ENCODE measurements at regions not wholly inside any gene's neighbourhood (a gene's known extent, or its start where the extent isn't known, plus 50 kb on each side); places are given as distances from the start of the nearest gene placed in this dataset.
"Not testable (repeated sequence)": the region's sequence is repeated elsewhere in the genome, so short reads cannot be mapped to it uniquely, and the experiment has no call there.

GRCh38 chr10:8334631-8335030 is 280.1 kb downstream of the GATA3 start:
- Histone ChIP-seq H3K4me1 (ENCODE audit: insufficient read depth, low read length) (peaks cover 4% of the 10 kb centered on the region; the same call in 1 of the 2 replicates), H3K36me3 (ENCODE audit: insufficient read depth, low read depth, low read length) (no peaks in the 10 kb centered on the region), H3K4me3 (ENCODE audit: low read length) (no peak overlapping the region), H3K27ac (ENCODE audit: low read length) (no peak overlapping the region), H3K9ac (ENCODE audit: low read depth, low read length) (no peak overlapping the region), H3K9me3 (ENCODE audit: insufficient read depth, low read depth, low read length) (no peaks in the 10 kb centered on the region), H3K27me3 (ENCODE audit: insufficient read depth, low read length) (peaks cover 32% of the 10 kb centered on the region)

- Histone ChIP-seq H3K27ac (ENCODE audit: low read length) (no peak overlapping the region), H3K4me1 (ENCODE audit: insufficient read depth, low read length) (peaks cover 3% of the 10 kb centered on the region; the same call in 1 of the 2 replicates), H3K9ac (ENCODE audit: low read depth, low read length) (no peak overlapping the region), H3K9me3 (ENCODE audit: insufficient read depth, low read depth, low read length) (no peaks in the 10 kb centered on the region), H3K27me3 (ENCODE audit: insufficient read depth, low read length) (peaks cover 15% of the 10 kb centered on the region), H3K36me3 (ENCODE audit: insufficient read depth, low read depth, low read length) (no peaks in the 10 kb centered on the region), H3K4me3 (ENCODE audit: low read length) (no peak overlapping the region)
These were observed 282.3 kb downstream of the GATA3 start for GRCh38 chr10:8336629-8337331.

- no peak overlapping the region for H3K27ac ChIP-seq (ENCODE audit: low read length)
- H3K9me3 ChIP-seq (ENCODE audit: insufficient read depth, low read depth, low read length): no peaks in the 10 kb centered on the region
- H3K4me3 ChIP-seq (ENCODE audit: low read length): no peak overlapping the region
- no peaks in the 10 kb centered on the region for H3K36me3 ChIP-seq (ENCODE audit: insufficient read depth, low read depth, low read length)
- no peak overlapping the region for H3K9ac ChIP-seq (ENCODE audit: low read depth, low read length)
- H3K4me1 ChIP-seq (ENCODE audit: insufficient read depth, low read length): no peaks in the 10 kb centered on the region
- H3K27me3 ChIP-seq (ENCODE audit: insufficient read depth, low read length): peaks cover 10% of the 10 kb centered on the region
These were observed 282.8 kb downstream of the GATA3 start for GRCh38 chr10:8337332-8337651.

- Histone ChIP-seq H3K9ac (ENCODE audit: low read depth, low read length) (no peak overlapping the region), H3K9me3 (ENCODE audit: insufficient read depth, low read depth, low read length) (no peaks in the 10 kb centered on the region), H3K4me1 (ENCODE audit: insufficient read depth, low read length) (no peaks in the 10 kb centered on the region), H3K36me3 (ENCODE audit: insufficient read depth, low read depth, low read length) (no peaks in the 10 kb centered on the region), H3K4me3 (ENCODE audit: low read length) (no peak overlapping the region), H3K27ac (ENCODE audit: low read length) (no peak overlapping the region), H3K27me3 (ENCODE audit: insufficient read depth, low read length) (no peaks in the 10 kb centered on the region)
These were observed 283.8 kb downstream of the GATA3 start for GRCh38 chr10:8338177-8338766.

GRCh38 chr10:8344756-8345155 is 290.3 kb downstream of the GATA3 start:
- no peaks in the 10 kb centered on the region; the same call in 1 of the 2 replicates for H3K9me3 ChIP-seq (ENCODE audit: insufficient read depth, low read depth, low read length)
- H3K27me3 ChIP-seq (ENCODE audit: insufficient read depth, low read length): no peaks in the 10 kb centered on the region
- no peak overlapping the region for H3K4me3 ChIP-seq (ENCODE audit: low read length)
- peaks cover 6% of the 10 kb centered on the region for H3K4me1 ChIP-seq (ENCODE audit: insufficient read depth, low read length)
- H3K9ac ChIP-seq (ENCODE audit: low read depth, low read length): no peak overlapping the region
- H3K36me3 ChIP-seq (ENCODE audit: insufficient read depth, low read depth, low read length): no peaks in the 10 kb centered on the region
- no peak overlapping the region for H3K27ac ChIP-seq (ENCODE audit: low read length)

- no peaks in the 10 kb centered on the region for H3K27me3 ChIP-seq (ENCODE audit: insufficient read depth, low read length)
- H3K4me3 ChIP-seq (ENCODE audit: low read length): no peak overlapping the region
- peaks cover 6% of the 10 kb centered on the region for H3K4me1 ChIP-seq (ENCODE audit: insufficient read depth, low read length)
- no peak overlapping the region for H3K9ac ChIP-seq (ENCODE audit: low read depth, low read length)
- no peaks in the 10 kb centered on the region for H3K36me3 ChIP-seq (ENCODE audit: insufficient read depth, low read depth, low read length)
- H3K27ac ChIP-seq (ENCODE audit: low read length): no peak overlapping the region
- H3K9me3 ChIP-seq (ENCODE audit: insufficient read depth, low read depth, low read length): no peaks in the 10 kb centered on the region; the same call in 1 of the 2 replicates
These were observed 292.4 kb downstream of the GATA3 start for GRCh38 chr10:8346861-8347260.

GRCh38 chr10:8347614-8348013 is 293.1 kb downstream of the GATA3 start:
- not testable (repeated sequence) for H3K27ac ChIP-seq (ENCODE audit: low read length); H3K36me3 ChIP-seq (ENCODE audit: insufficient read depth, low read depth, low read length); H3K4me1 ChIP-seq (ENCODE audit: insufficient read depth, low read length); H3K4me3 ChIP-seq (ENCODE audit: low read length); H3K9me3 ChIP-seq (ENCODE audit: insufficient read depth, low read depth, low read length); H3K27me3 ChIP-seq (ENCODE audit: insufficient read depth, low read length); H3K9ac ChIP-seq (ENCODE audit: low read depth, low read length)

- Histone ChIP-seq H3K4me1 (ENCODE audit: insufficient read depth, low read length) (peaks cover 6% of the 10 kb centered on the region), H3K4me3 (ENCODE audit: low read length) (no peak overlapping the region), H3K9ac (ENCODE audit: low read depth, low read length) (no peak overlapping the region), H3K27me3 (ENCODE audit: insufficient read depth, low read length) (no peaks in the 10 kb centered on the region), H3K27ac (ENCODE audit: low read length) (no peak overlapping the region), H3K9me3 (ENCODE audit: insufficient read depth, low read depth, low read length) (no peaks in the 10 kb centered on the region), H3K36me3 (ENCODE audit: insufficient read depth, low read depth, low read length) (no peaks in the 10 kb centered on the region)
These were observed 295.2 kb downstream of the GATA3 start for GRCh38 chr10:8349610-8350249.

GRCh38 chr10:8350250-8350967 is 295.9 kb downstream of the GATA3 start:
- H3K4me3 ChIP-seq (ENCODE audit: low read length): no peak overlapping the region
- H3K36me3 ChIP-seq (ENCODE audit: insufficient read depth, low read depth, low read length): no peaks in the 10 kb centered on the region
- H3K9me3 ChIP-seq (ENCODE audit: insufficient read depth, low read depth, low read length): no peaks in the 10 kb centered on the region
- no peak overlapping the region for H3K27ac ChIP-seq (ENCODE audit: low read length)
- no peak overlapping the region for H3K9ac ChIP-seq (ENCODE audit: low read depth, low read length)
- H3K4me1 ChIP-seq (ENCODE audit: insufficient read depth, low read length): peaks cover 6% of the 10 kb centered on the region
- H3K27me3 ChIP-seq (ENCODE audit: insufficient read depth, low read length): no peaks in the 10 kb centered on the region

GRCh38 chr10:8352171-8353075 is 297.9 kb downstream of the GATA3 start:
- Histone ChIP-seq H3K9ac (ENCODE audit: low read depth, low read length) (no peak overlapping the region), H3K36me3 (ENCODE audit: insufficient read depth, low read depth, low read length) (no peaks in the 10 kb centered on the region), H3K27me3 (ENCODE audit: insufficient read depth, low read length) (no peaks in the 10 kb centered on the region), H3K9me3 (ENCODE audit: insufficient read depth, low read depth, low read length) (no peaks in the 10 kb centered on the region), H3K4me1 (ENCODE audit: insufficient read depth, low read length) (no peaks in the 10 kb centered on the region; the same call in 1 of the 2 replicates), H3K27ac (ENCODE audit: low read length) (no peak overlapping the region), H3K4me3 (ENCODE audit: low read length) (no peak overlapping the region)

GRCh38 chr10:8356283-8356682 is 301.8 kb downstream of the GATA3 start:
- H3K9me3 ChIP-seq (ENCODE audit: insufficient read depth, low read depth, low read length): no peaks in the 10 kb centered on the region
- no peaks in the 10 kb centered on the region for H3K27me3 ChIP-seq (ENCODE audit: insufficient read depth, low read length)
- no peaks in the 10 kb centered on the region for H3K4me1 ChIP-seq (ENCODE audit: insufficient read depth, low read length)
- no peaks in the 10 kb centered on the region for H3K36me3 ChIP-seq (ENCODE audit: insufficient read depth, low read depth, low read length)
- no peak overlapping the region for H3K27ac ChIP-seq (ENCODE audit: low read length)
- no peak overlapping the region for H3K4me3 ChIP-seq (ENCODE audit: low read length)
- H3K9ac ChIP-seq (ENCODE audit: low read depth, low read length): no peak overlapping the region
